A549 (cell line): ENCODE measurements at regions not wholly inside any gene's neighbourhood (a gene's known extent, or its start where the extent isn't known, plus 50 kb on each side); places are given as distances from the start of the nearest gene placed in this dataset.

Experiments used
- BHLHE40 ChIP-seq: IDR thresholded peaks from 2 replicates; pipeline ENCODE4 v1.6.1; 2012; ENCODE audit warnings: low read depth, low read length, inconsistent platforms
- CTCF ChIP-seq: fragments of >200 bp; sonication (Bioruptor Twin); formaldehyde crosslinking; IDR thresholded peaks from 3 replicates; pipeline ENCODE4 v1.5.1; 2016
- GATA3 ChIP-seq: IDR thresholded peaks from 2 replicates; pipeline ENCODE4 v1.6.1; 2012; ENCODE audit warnings: borderline replicate concordance
- MAX ChIP-seq: IDR thresholded peaks from 2 replicates; pipeline ENCODE4 v1.6.1; 2012
- POLR2A ChIP-seq: IDR thresholded peaks from 2 replicates; pipeline ENCODE4 v1.6.1; 2012; ENCODE audit warnings: mild to moderate bottlenecking, low read length
- RCOR1 ChIP-seq: fragments of 150-350 bp; IDR thresholded peaks from 2 replicates; pipeline ENCODE4 v1.6.1; 2014; ENCODE audit warnings: antibody characterized with exemption, low read length, low read depth
- RFX5 ChIP-seq: fragments of 450-650 bp; IDR thresholded peaks from 2 replicates; pipeline ENCODE4 v1.7.1; 2014; ENCODE audit warnings: antibody characterized with exemption, mild to moderate bottlenecking, moderate library complexity
- TP53 ChIP-seq: fragments of 250-450 bp; sonication (Bioruptor Pico); IDR thresholded peaks from 2 replicates; pipeline ENCODE4 v1.5.0; 2021; ENCODE audit warnings: mild to moderate bottlenecking, moderate library complexity

- TF ChIP-seq RFX5: no peak
- TF ChIP-seq POLR2A: no peak
- no peak for TF ChIP-seq RCOR1
- TF ChIP-seq CTCF: no peak
- no peak for TF ChIP-seq GATA3
- TF ChIP-seq MAX: no peak
- no peak for TF ChIP-seq BHLHE40
- TF ChIP-seq TP53 (CRISPR knock-in tag): no peak
These were observed 245.1 kb downstream of the GXYLT1 start for GRCh38 chr12:41899577-41899976.
